B cell (primary cell): ENCODE measurements at regions not wholly inside any gene's neighbourhood (a gene's known extent, or its start where the extent isn't known, plus 50 kb on each side); places are given as distances from the start of the nearest gene placed in this dataset.

Experiments
- ATAC-seq: fragments of 200-7000 bp; cut with Tn5 transposase; one replicate; pipeline ENCODE4 v1.10.0; 2021; ENCODE audit warnings: low read depth, mild to moderate bottlenecking, moderate number of reproducible peaks, moderate library complexity
- CTCF ChIA-PET: fragments of 350-600 bp; sonication (Branson Sonifier 250); formaldehyde crosslinking; loops from one replicate; lab custom pipeline; 2021; ENCODE audit warnings: antibody characterized with exemption, inconsistent platforms; lab: Charles Lee
- POLR2A ChIA-PET: fragments of 350-600 bp; sonication (Branson Sonifier 250); formaldehyde crosslinking; loops from one replicate; lab custom pipeline; 2021; ENCODE audit warnings: antibody characterized with exemption; lab: Charles Lee
- DNase-seq: peaks from one replicate; pipeline ENCODE4 v3.0.0; 2013
- H2AFZ ChIP-seq: 2 replicates; pipeline ENCODE4 v1.6.1; 2012; ENCODE audit warnings: mild to moderate bottlenecking, low read depth, low read length; ENCODE audit not compliant: insufficient read depth, poor library complexity, severe bottlenecking
- H3K27ac ChIP-seq, 2 donors: 1 replicate in 1 of 2; 2 replicates in 1 of 2; pipeline ENCODE4 v1.5.1; 2012 to 2013; ENCODE audit warnings: low read length in 2 of 2, mild to moderate bottlenecking in 2 of 2, moderate library complexity in 1 of 2
- H3K27me3 ChIP-seq, 4 experiments: fragments of 200-600 bp in 1 of 4; sonication (generic) in 1 of 4; replicated peaks in 1 of 4; 1 replicate in 2 of 4; 2 replicates in 2 of 4; pipeline versions ENCODE4 v1.6.1 to v1.7.0; 2013 to 2016; ENCODE audit warnings: low read length in 3 of 4, mild to moderate bottlenecking in 2 of 4, mixed read lengths in 1 of 4, moderate library complexity in 1 of 4; ENCODE audit not compliant: insufficient read depth in 4 of 4, control insufficient read depth in 3 of 4; ENCODE audit errors: control extremely low read depth in 1 of 4
- H3K36me3 ChIP-seq, 2 experiments: replicated peaks in 1 of 2; 1 replicate in 1 of 2; 2 replicates in 1 of 2; pipeline versions ENCODE4 v1.6.1 to v1.7.1; 2013; ENCODE audit warnings: low read length in 1 of 2; ENCODE audit not compliant: insufficient read depth in 2 of 2, control insufficient read depth in 1 of 2; ENCODE audit errors: control extremely low read depth in 1 of 2, extremely low read depth in 1 of 2
- H3K4me1 ChIP-seq, 2 donors: fragments of 200-600 bp in 1 of 2; sonication (generic) in 1 of 2; 1 replicate in 1 of 2; 2 replicates in 1 of 2; pipeline versions ENCODE4 v1.5.1 to v1.6.1; 2013 to 2017; ENCODE audit warnings: low read length in 2 of 2; ENCODE audit not compliant: control insufficient read depth in 2 of 2, insufficient read depth in 2 of 2
- H3K4me2 ChIP-seq: replicated peaks from 2 replicates; pipeline ENCODE3; 2012; ENCODE audit warnings: mild to moderate bottlenecking, low read depth, low read length; ENCODE audit not compliant: poor library complexity, severe bottlenecking
- H3K4me3 ChIP-seq, 5 experiments: fragments of 200-600 bp in 1 of 5; sonication (generic) in 1 of 5; 1 replicate in 3 of 5; 2 replicates in 2 of 5; pipeline versions ENCODE4 v1.5.1 to v1.7.0; 2011 to 2016; ENCODE audit warnings: low read length in 4 of 5, mild to moderate bottlenecking in 4 of 5, low read depth in 2 of 5, control low read depth in 1 of 5, moderate library complexity in 1 of 5; ENCODE audit not compliant: insufficient read depth in 1 of 5; ENCODE audit errors: control extremely low read depth in 1 of 5, extremely low read depth in 1 of 5
- H3K79me2 ChIP-seq: fragments of 200-600 bp; sonication (generic); one replicate; pipeline ENCODE4 v1.6.0; 2016; ENCODE audit warnings: low read length; ENCODE audit not compliant: control insufficient read depth, insufficient read depth
- H3K9ac ChIP-seq: fragments of 200-600 bp; sonication (generic); 2 replicates; pipeline ENCODE4 v1.6.1; 2017; ENCODE audit warnings: mild to moderate bottlenecking, low read length, moderate library complexity
- H3K9me3 ChIP-seq, 3 donors: one replicate each; pipeline versions ENCODE4 v1.6.1 to v1.7.1; 2013; ENCODE audit warnings: low read length in 2 of 3; ENCODE audit not compliant: control insufficient read depth in 2 of 3, insufficient read depth in 1 of 3; ENCODE audit errors: control extremely low read depth in 1 of 3
- H4K20me1 ChIP-seq: 2 replicates; pipeline ENCODE4 v1.6.0; 2012; ENCODE audit warnings: mild to moderate bottlenecking, low read length; ENCODE audit not compliant: insufficient read depth, control insufficient read depth, poor library complexity, severe bottlenecking
- H3K27ac Mint-ChIP-seq: one replicate; pipeline ENCODE4 v1.8.0; 2021; ENCODE audit warnings: mixed read lengths
- H3K27me3 Mint-ChIP-seq: one replicate; pipeline ENCODE4 v1.8.0; 2021; ENCODE audit warnings: mixed read lengths
- H3K4me1 Mint-ChIP-seq: one replicate; pipeline ENCODE4 v1.8.0; 2021; ENCODE audit warnings: mixed read lengths
- H3K4me3 Mint-ChIP-seq: one replicate; pipeline ENCODE4 v1.8.0; 2021; ENCODE audit warnings: mixed read lengths
- H3K9me3 Mint-ChIP-seq: one replicate; pipeline ENCODE4 v1.8.0; 2022; ENCODE audit warnings: mixed read lengths; ENCODE audit not compliant: insufficient read depth
- CTCF ChIP-seq: fragments of 200-600 bp; IDR thresholded peaks from one replicate; pipeline ENCODE4 v1.8.0; 2022; ENCODE audit warnings: antibody characterized with exemption, mild to moderate bottlenecking
- EZH2 ChIP-seq: IDR thresholded peaks from 2 replicates; pipeline ENCODE4 v1.6.1; 2012; ENCODE audit warnings: borderline replicate concordance, low read depth, mild to moderate bottlenecking, moderate library complexity, low read length; ENCODE audit not compliant: insufficient read depth, poor library complexity, severe bottlenecking
- WGBS: methylation state at CpG from one replicate; pipeline ENCODE4 v1.1.5; 2013; ENCODE audit warnings: missing lambda C conversion rate; ENCODE audit not compliant: insufficient coverage; 5-methylcytosine and 5-hydroxymethylcytosine counted together
- intact Hi-C: fragments of 100-400 bp; cut with micrococcal nuclease; formaldehyde crosslinking; loops from one replicate; pipeline ENCODE4 v1.10.0; 2022

GRCh38 chr4:19358015-19358414 is 893.7 kb upstream of the SLIT2 start:
- Mint-ChIP-seq H3K4me1 (no peaks in the 10 kb centered on the region), H3K27me3 (no peaks in the 10 kb centered on the region), H3K27ac (no peak overlapping the region), H3K9me3 (peaks cover 5% of the 10 kb centered on the region), H3K4me3 (no peak overlapping the region)
- ATAC-seq = no peak
- H3K79me2 ChIP-seq = no peaks in the 10 kb centered on the region
- intact Hi-C loops = no loop called here
- peaks cover 0 to 4% (median 0%) of the 10 kb centered on the region in 3 donors for H3K9me3 ChIP-seq
- H3K9ac ChIP-seq = no peak overlapping the region
- H3K4me1 ChIP-seq = no peaks in the 10 kb centered on the region
- no peak overlapping the region for H2AFZ ChIP-seq
- H3K27ac ChIP-seq = no peak overlapping the region
- H3K36me3 ChIP-seq = no peaks in the 10 kb centered on the region
- DNase-seq = no peak
- POLR2A ChIA-PET = no interaction called here
- 0% methylated on average over 1 of the region's 2 CpGs for WGBS
- TF ChIP-seq EZH2 (no peak), CTCF (no peak)
- H4K20me1 ChIP-seq = no peaks in the 10 kb centered on the region
- no peak overlapping the region for H3K4me3 ChIP-seq
- no peak overlapping the region for H3K4me2 ChIP-seq
- no peaks in the 10 kb centered on the region for H3K27me3 ChIP-seq
- CTCF ChIA-PET = interaction anchor here (0.5 kb wide), 1 partner anchor 17 kb away, joined by 3 read pairs; no protein-coding TSS in a partner anchor

GRCh38 chr4:19349416-19349815 is 902.3 kb upstream of the SLIT2 start:
- ChIA-PET CTCF (no interaction called here), POLR2A (no interaction called here)
- no peaks in the 10 kb centered on the region for H3K79me2 ChIP-seq
- H2AFZ ChIP-seq = no peak overlapping the region
- no peak overlapping the region for H3K4me2 ChIP-seq
- no peak overlapping the region for H3K4me3 ChIP-seq
- DNase-seq (no peak), ATAC-seq (no peak)
- Mint-ChIP-seq H3K4me1 (no peaks in the 10 kb centered on the region), H3K9me3 (peaks cover 7% of the 10 kb centered on the region), H3K27me3 (no peaks in the 10 kb centered on the region), H3K4me3 (no peak overlapping the region), H3K27ac (no peak overlapping the region)
- no peak overlapping the region for H3K9ac ChIP-seq
- TF ChIP-seq CTCF = no peak
- TF ChIP-seq EZH2 = no peak
- intact Hi-C loops = no loop called here
- no CpG with 5 or more reads among the region's 1 CpG for WGBS
- H3K27ac ChIP-seq = no peak overlapping the region
- H3K27me3 ChIP-seq = no peaks in the 10 kb centered on the region
- no peaks in the 10 kb centered on the region for H4K20me1 ChIP-seq
- H3K9me3 ChIP-seq = no peaks in the 10 kb centered on the region
- H3K36me3 ChIP-seq = no peaks in the 10 kb centered on the region
- no peaks in the 10 kb centered on the region for H3K4me1 ChIP-seq
